ENCODE measurements at regions not wholly inside any gene's neighbourhood (a gene's known extent, or its start where the extent isn't known, plus 50 kb on each side); places are given as distances from the start of the nearest gene placed in this dataset.

DNA sequence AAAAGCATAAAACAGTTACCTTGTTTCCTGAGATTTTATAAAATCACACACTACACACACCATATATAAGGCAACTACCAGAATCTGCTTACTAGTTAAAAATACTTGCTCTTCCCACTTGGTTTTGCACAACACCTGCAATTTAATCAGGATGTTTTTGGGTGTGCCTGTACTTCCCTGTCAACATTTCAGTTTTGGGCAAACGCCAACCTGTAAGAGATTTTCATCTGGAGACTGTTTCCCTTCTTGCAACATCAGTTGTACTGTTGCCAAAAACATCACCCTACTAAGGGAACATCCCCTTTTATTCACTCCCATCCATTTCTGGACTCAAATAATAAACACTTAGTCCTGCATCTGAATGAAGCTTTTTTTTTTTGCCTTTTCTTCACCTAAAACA, 172.3 kb downstream of the DUSP6 start:
- TF ChIP-seq CTCF (IDR thresholded peaks at IDR 0.05) (no peak), POLR2A (IDR thresholded peaks at IDR 0.05) (no peak)
